HUDEP-2 (cell line): ENCODE measurements at regions not wholly inside any gene's neighbourhood (a gene's known extent, or its start where the extent isn't known, plus 50 kb on each side); places are given as distances from the start of the nearest gene placed in this dataset.
"Not testable (repeated sequence)": the region's sequence is repeated elsewhere in the genome, so short reads cannot be mapped to it uniquely, and the experiment has no call there.

Experiments
- DNase-seq, 76 experiments: peaks; one replicate each; lab custom pipeline; 2025; ENCODE audit not compliant: unreplicated experiment in 76 of 76; lab: John Stamatoyannopoulos, UW

GRCh38 chr12:126898562-126898961 is 1368.4 kb upstream of the TMEM132C start:
- no peak for DNase-seq

GRCh38 chr12:126899926-126900792 is 1366.8 kb upstream of the TMEM132C start:
- no peak for DNase-seq

GRCh38 chr12:126903027-126903876 is 1363.7 kb upstream of the TMEM132C start:
- no peak for DNase-seq

- no peak for DNase-seq
Measured at GRCh38 chr12:126905752-126906151, 1361.2 kb upstream of the TMEM132C start.

- peak in 75 of 76 experiments; percentile 9 to 98 (median 80) for DNase-seq
Measured at GRCh38 chr12:126907900-126908764, 1358.8 kb upstream of the TMEM132C start.

GRCh38 chr12:126908765-126909142 is 1358.2 kb upstream of the TMEM132C start:
- DNase-seq, result no peak

- DNase-seq, result no peak
Measured at GRCh38 chr12:126910570-126910969, 1356.4 kb upstream of the TMEM132C start.

- no peak for DNase-seq
Measured at GRCh38 chr12:126912111-126912510, 1354.9 kb upstream of the TMEM132C start.

GRCh38 chr12:126914170-126914793 is 1352.7 kb upstream of the TMEM132C start:
- no peak for DNase-seq

GRCh38 chr12:126915309-126915708 is 1351.7 kb upstream of the TMEM132C start:
- DNase-seq, result no peak

- no peak for DNase-seq
Measured at GRCh38 chr12:126926023-126926594, 1340.9 kb upstream of the TMEM132C start.

- no peak for DNase-seq
Measured at GRCh38 chr12:126930234-126930633, 1336.7 kb upstream of the TMEM132C start.

GRCh38 chr12:126932156-126932555 is 1334.8 kb upstream of the TMEM132C start:
- no peak for DNase-seq

- no peak for DNase-seq
Measured at GRCh38 chr12:126935435-126935834, 1331.5 kb upstream of the TMEM132C start.

GRCh38 chr12:126936181-126936851 is 1330.7 kb upstream of the TMEM132C start:
- peak in 75 of 76 experiments; percentile 7 to 89 (median 64) for DNase-seq

GRCh38 chr12:126937431-126937830 is 1329.5 kb upstream of the TMEM132C start:
- no peak for DNase-seq

GRCh38 chr12:126944684-126945083 is 1322.3 kb upstream of the TMEM132C start:
- peak in 3 of 76 experiments; percentile 2 to 21 (median 3) for DNase-seq

GRCh38 chr12:126946958-126947357 is 1320.0 kb upstream of the TMEM132C start:
- not testable (repeated sequence) for DNase-seq

GRCh38 chr12:126949558-126949957 is 1317.4 kb upstream of the TMEM132C start:
- DNase-seq, result no peak
